NCI-H2196 treated with DMSO at 0.1 percent for 48 hours (cell line): ENCODE measurements at regions not wholly inside any gene's neighbourhood (a gene's known extent, or its start where the extent isn't known, plus 50 kb on each side); places are given as distances from the start of the nearest gene placed in this dataset.

ENCODE experiments used
- DNase-seq: peaks from one replicate; lab custom pipeline; 2025; ENCODE audit not compliant: unreplicated experiment; lab: John Stamatoyannopoulos, UW

DNA sequence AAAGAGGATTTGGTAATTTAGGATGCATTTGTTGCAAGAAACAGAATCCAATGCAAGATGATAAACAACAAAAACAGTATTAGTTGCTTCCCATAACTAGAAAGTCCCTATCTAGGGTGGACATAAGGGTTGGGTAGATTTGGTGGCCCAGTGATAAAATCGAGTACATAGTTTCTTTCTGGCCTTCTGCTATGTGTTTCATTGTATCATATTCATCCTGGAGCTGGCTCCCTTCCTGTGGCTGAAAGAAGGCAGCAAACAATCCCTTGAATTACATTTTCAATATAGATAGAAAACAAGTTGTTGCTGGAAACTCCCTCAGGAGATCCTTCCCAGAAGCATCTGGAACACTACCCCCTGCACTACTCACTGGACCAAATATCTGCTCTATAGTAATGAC is 135.1 kb downstream of the ID4 start:
- no peak for DNase-seq

DNA sequence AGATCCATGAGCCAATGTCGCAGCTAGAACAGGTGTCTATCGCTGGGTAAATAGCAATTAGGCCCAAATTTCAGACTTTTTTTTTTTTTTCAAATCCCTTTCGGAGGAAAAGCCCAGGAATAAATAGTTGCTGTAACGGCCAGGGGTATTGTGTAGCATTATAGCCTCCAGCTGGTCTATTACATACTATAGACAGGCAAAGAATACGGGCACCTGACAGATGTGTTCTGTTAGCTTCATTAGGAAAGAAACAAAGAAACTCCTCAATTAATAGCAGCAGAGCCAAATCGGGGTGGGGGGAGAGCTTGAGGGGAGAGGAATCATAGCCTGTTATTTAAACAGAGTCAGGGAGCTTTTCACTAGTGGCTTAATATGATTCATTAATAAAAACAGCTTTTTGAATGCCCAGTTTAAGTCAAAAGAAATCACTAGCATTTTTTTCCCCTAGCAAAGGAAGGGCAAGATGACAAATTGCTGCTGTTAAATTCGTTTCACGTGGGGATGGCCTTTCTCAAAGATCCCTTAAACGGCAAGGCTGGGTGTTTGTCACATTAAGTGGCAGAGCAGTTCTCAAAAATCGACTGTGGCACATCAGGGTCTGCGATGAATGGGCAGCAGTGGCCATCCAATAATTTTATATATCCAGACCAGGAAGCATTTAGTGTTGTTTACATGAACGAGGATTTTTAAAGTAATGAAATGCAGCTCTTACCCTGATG is 139.4 kb downstream of the ID4 start:
- DNase-seq, result no peak

DNA sequence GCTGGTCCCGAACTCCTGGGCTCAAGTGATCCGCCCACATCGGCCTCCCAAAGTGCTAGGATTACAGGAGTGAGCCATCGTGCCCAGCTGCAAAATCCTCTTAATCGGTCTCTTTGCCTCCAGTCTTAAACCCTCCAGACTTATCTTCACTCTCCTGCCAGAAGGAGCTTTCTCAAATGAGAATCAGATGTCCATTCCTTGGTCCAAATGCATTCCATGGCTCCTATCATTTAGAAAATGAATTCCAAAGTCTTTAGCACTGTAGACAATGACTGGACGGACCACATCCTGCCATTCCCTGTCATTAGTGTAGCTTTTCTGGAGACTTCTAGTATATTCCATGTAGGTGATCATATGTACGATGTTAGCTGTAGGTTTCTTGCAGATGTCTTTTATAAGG is 141.9 kb downstream of the ID4 start:
- no peak for DNase-seq

DNA sequence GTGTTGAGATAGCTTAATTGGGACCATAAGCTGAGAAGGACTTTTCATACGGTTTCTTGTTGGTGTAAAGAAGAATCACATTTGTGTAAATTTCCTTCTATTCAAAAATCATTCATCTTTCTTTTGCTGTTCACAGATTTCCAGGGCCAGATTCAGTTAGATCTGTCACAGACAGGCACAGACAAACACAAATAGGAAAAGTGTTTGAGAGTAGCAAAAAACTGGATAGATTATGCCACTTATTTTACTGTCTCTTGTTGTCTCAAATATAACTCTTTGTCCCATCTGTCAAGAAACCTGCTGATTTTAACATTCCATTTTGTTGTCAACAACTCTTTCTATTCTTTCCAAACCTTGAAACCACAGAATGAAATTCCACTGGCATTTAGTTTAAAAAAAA is 142.8 kb downstream of the ID4 start:
- no peak for DNase-seq

DNA sequence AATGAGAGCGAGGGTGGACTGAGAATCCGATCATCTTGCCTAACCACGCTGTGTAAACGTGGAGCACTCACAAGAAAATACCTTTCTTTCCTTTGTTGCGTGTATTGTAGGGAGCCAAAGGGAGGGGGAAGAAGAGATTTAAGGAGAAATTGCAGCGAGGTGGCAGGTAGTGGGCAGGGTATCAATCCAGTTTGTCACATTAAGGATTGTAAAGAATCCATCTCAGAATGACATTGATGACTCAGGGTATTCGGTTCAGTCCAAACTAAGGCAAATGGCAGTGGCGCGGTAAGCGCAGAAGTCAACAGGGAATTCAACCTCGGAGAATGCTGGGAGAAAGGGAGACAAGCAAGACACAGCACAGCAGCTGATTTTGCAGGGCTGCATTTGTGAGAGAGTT is 146.2 kb downstream of the ID4 start:
- no peak for DNase-seq

DNA sequence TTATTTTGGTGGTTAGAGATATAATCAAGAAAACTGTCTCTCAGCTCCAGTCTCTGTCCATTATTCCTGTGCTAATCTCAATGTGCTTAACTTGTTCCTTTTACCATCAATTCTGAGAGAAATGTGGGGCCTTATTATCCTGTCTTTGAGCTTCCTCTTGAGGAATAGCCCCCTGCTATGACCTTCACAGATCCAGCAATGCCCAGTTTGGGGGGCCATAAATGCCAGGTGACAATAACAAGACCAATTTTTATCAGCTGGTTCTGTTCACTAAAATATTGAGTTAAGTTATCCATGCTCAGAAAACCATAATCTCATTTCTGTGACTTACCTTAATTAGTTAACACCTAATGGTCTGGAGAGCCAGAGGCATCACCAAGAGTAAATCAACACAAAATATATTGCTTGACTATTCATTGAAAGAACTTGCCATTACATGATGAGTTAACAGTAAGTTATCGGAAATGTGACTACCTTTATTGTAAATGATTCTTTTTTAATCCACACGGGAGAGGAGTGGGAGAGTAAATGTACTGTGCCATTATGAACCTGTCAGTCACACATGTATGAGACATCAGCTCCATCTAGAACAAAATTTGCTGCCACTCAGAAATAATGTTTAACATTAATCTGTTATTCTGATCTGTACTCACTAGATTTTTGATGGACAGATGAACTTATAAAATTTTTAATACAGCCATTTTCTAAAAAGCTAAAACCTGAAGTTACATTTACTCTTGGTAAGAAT is 149.7 kb downstream of the ID4 start:
- no peak for DNase-seq

DNA sequence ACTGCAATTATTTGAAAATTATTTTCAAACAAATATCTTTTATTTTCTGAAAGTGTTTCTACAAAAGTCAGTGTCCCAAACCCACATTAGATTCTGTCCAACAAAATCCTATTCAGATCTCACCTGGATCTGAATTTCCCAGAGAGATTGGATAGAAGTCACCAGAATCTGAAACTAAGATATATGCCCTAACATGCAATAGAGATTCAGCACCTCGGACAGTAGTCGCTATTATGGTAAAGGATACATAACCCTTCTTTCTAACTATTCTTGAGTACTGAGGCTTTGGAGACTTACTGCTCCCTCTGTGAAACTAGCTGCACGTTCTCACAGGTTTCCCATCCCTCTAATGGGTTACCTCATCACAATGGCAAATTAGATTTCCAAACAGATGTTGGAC is 151.4 kb downstream of the ID4 start:
- no peak for DNase-seq

DNA sequence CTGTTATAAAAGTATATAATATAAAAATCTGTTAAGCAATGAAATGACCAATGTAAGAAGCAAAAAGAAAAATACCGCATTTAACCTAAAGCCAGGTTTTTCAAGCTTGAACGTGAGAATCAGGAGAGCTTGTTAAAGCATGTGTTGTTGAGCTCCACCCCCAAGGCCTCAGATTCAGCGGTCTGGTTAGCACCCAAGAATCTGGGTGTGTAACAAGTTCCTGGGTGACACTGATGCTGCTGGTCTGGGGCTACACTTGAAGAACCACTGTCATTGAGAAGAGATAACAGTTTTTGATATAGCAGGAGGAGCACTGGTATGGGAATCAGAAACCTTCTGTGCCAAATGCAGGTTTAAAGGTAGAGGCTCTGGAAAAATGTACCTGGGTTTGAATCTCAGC is 154.0 kb downstream of the ID4 start:
- DNase-seq, result no peak

DNA sequence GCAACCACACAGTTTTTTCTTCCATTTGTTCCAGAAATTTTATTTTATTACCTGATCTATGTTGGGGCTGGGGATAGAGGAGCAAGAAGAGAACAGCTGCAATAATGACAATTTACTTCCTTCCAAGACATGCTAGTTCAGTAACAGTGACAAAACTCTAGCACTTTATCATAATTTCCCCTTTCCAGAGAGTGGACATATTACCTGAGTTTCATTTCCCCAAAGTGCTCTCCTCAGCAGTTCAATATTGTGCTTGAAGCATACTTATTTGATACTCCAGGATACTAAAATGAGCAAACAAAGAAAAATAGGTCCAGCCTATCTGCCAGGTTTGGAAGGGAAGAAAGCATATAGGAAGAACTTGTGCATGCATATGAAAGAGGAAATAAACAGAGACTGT is 157.7 kb downstream of the ID4 start:
- DNase-seq, result no peak

DNA sequence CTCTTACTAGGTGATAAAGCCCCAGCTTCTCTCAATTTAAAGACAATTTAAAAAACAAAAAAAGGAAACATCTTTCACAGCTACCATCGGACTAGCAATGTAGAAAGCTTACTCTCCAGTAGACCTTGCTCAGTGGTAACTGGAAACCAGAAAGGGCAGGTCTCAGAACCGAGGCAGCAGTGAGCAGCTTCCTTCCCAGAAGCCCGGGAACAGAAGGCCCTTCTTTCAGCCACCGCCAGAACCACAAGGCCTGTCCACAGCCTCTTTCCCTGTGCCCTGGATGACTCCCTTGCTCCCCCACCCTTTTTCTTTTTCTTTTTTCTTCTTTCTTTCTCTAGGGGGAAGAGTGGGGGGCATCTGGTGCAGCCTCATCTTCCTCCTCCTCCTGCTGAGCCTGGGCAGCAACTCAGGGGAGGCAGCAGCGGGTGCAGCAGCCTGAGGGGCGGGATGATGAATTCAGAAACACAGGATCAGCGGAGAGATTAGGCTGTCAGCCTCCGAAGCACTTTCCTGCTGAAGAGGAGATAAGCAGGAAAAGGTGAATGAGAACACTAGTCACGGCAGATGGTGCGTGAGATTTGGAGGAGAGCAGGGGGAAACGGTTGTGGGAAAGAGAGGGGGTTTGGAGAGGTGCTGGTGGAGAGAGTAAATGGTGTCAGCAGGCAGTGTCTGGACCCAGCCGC is 158.5 kb downstream of the ID4 start:
- DNase-seq, result no peak

DNA sequence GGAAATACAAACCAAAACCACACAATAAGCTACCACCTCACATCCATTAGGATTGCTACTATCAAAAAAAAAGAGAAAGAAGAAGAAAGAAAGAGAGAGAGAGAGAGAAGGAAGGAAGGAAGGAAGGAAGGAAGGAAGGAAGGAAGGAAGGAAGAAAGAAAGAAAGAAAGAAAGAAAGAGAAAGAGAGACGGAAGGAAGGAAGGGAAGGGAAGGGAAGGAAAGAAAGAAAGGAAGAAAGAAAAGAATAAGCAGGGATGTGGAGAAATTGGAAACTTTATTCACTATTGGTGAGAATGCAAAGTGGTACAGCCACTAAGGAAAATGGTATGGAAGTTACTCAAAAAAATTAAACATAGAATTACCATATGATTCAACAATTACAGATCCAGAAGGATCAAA is 159.9 kb downstream of the ID4 start:
- no peak for DNase-seq

DNA sequence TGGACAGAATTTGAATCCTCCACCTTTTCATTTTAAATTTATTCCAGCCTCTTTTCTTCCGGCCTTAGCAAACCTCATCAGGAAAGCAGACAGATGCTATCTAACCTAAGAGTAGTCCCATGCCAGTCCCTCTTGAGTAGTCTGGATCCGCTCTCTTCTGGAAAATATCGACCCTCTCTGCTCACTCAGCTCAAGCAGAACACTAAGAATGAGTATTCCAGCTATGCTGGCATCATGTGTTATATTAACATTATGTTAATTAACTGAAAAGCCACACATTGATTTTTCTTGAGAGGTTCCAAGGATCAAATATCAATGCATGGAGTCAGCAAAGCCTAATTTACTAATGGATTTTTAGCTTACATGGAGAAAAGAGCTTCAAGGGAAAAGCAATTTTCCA is 161.4 kb downstream of the ID4 start:
- no peak for DNase-seq

DNA sequence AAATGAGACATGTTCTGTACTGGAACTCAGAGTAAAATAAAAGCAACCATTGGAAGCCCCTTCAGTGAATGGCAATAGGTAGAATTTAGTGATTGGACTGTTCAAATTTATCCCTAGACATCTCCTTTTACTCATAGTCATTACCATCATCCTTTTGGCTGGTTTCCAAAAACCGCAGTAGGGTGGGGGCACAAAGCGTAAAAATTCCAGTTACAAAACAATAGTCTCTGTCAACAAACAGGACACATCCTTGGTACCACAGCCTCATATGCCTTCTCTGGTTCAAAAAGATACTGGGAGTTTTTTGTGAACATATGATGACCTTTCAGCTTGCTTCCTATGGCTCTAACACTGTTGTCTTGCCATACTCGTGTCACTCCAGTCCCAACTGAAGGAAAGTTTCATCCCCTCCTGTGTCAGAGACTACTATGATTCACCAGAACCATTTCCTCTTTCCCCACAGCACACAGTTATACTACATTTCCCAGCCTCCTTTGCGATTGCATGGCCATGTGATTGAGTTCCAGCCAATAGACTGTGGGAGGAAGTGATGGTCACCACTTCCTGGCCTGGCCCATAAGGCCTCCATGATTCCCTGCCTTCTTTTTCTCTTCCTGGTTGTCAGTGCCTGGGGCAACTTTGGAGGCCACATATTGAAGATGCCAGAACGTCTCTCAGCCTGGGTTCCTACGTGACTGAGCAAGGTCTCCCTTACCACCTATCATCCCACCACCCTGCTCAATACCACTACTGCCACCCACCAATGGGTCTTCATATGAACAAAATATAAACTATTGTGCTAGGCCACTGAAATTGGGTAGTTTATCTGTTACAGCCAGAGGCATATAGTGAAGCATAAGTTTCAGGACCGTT is 162.4 kb downstream of the ID4 start:
- DNase-seq, result no peak

DNA sequence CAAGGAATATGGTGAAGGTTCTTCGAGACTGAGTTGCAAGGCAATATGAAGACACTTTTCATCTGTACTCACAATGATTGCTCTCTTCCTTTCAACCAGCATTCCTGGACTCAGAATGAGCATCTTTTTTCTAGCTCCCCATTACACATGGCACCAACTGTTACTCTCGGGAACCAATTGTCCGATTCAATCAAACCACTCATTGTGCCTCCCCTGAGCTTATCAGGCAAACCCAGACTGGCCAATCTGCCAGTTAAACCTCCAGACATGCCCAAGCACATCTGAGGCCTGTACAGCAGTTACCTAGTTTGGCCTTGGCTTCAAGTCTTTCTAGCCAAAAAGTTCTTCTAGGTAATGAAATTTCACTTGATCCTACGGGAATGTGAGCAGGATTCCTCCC is 164.1 kb downstream of the ID4 start:
- no peak for DNase-seq

DNA sequence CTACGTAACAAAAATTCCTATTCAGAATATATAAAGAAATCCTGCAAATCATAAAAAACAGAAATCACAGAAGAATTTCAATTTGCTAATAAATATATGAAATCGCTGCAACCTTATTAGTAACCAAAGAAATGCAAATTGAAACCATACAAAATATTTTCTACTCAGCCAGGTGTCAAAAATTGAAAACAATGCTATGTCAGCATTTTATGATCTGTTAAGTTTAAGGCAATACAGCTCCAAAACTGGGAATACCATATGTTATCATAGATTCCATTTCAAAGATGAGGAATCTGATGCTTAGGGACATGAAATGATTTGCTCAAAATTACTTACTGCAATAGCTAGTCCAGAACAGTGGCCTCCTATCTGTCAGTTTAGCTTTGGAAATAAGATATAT is 168.9 kb downstream of the ID4 start:
- no peak for DNase-seq

DNA sequence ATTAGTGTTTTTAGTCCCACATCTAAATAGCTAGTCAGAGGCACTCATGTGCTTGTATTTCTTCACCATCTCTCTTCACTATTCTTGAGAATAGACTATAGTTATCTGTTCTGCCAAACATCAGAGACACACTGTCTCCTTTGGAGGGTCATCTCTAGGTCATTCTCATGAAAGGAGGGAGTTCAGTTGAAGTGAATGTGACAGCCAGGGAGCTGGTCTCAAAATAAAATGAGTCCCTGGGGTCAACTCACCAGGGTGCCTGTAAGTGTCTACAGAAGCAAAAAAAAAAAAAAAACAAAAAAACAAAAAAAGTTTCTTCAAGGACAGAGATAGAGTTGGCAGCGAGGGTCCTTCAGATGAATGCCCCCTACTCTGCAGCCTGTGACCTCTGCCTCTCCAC is 171.0 kb downstream of the ID4 start:
- DNase-seq, result no peak

DNA sequence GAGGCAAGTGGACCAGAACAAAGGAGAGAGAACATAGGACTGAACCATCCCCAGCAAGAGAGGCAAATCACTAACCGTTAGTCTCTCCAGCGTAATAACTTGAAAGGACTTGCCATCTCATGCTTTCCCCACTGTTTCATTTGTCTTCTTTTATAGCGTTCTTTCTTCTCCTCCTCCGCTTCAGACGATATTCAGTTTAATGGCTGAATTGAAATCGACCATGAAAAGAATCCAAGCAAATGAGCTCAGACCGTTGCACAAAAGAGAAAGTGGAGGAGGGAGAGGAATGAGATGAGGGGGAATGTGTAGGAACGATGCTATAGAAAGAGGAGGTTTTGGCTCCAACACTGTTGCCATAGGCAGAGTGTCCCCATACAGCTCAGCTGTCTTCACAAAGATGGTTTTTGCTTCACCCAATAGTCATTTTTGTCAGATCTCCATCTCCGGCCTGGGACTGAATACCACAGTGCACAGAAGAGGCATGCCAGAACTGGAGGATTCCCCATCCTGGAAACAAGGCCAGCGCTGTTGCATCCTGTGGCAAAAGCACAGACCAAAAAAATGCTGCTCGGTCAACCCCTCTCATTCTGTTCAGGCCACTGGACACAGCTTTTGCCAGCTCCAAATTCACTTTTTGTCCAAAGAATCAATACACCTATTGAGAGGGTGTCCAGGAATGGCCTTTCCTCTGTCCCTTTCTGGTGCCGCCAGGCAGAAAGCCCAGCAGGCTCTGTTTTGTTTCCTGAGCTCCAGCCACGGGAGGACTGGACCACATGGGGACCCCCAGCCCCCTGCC is 176.1 kb downstream of the ID4 start:
- no peak for DNase-seq

DNA sequence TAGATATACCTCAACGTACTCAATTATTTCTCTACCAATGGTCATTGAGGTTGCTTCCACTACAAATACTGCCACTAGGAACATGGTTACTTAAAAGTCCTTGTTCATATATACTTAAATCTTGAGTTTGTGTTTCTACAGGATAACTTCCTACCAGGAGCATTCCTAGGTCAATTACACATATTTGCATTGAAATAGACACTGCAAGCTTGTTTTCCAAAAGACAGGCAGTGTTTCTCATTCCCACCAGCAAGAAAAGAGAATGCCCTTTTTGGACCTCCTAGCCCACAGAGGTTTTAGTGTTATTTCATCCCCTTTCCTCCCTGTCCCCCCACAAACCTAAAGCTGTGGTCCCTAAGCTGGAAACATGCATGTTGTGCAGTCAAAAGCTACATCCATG is 177.3 kb downstream of the ID4 start:
- no peak for DNase-seq

DNA sequence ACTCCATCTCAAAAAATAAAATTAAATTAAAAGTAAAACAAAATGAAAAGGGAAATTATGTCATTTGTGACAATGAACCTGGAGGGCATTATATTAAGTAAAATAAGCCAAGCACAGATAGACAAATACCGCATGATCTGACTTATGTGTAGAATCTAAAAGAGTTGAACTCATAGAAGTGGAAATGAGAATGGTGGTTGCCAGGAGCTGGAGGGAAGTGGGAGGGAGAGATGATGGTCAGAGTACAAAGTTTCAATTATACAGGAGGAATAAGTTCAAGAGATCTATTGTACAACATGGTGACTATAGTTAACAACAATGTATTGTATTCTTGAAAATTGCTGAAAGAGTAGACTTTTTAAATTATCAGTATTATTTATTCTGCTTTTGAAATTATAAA is 183.4 kb downstream of the ID4 start:
- DNase-seq, result no peak

DNA sequence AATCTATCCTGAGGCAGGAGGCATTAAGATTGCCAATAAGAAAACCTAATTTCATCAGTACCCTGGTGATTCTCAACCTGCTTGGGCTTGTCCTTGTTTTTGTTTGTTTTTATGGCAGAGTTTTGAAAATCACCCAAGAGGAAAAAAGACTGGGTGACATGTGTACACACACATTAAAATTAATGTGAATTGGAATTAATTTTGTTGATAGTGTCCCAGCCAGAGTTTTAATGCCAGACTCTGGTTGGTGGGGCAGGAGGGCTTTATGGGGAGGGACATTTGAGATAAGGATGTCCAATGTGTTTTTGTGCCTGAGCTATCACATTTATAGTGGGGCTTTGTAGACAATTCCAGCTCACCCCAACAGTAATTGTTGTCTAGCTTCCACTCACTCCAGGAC is 184.6 kb downstream of the ID4 start:
- DNase-seq, result peak; percentile 71
